GM19324 (cell line): ENCODE measurements at regions not wholly inside any gene's neighbourhood (a gene's known extent, or its start where the extent isn't known, plus 50 kb on each side); places are given as distances from the start of the nearest gene placed in this dataset.

Source experiments
- ATAC-seq: cut with Tn5 transposase; IDR thresholded peaks from one replicate; pipeline ENCODE4 v1.9.1; 2021; ENCODE audit warnings: mild to moderate bottlenecking, moderate library complexity; ENCODE audit not compliant: unreplicated experiment, low FRiP score

DNA sequence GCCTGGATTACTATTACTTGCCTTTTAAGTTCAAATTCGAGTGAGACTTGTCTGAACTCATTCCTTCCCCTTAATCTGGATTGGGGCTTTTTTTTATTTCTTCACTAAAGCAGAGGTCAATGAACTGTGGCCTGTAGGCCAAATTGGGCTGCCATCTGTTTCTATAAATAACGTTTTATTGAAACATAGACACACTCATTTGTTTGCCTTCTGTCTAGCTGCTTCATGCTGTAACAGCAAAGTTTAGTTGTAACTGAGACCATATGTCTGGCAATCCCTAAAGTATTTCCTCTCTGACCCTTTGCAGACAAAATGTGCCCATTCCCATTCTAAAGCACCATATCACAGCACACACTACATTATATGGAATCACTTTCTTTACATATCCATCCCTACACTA, 207.9 kb upstream of the ISX start:
- no peak for ATAC-seq

DNA sequence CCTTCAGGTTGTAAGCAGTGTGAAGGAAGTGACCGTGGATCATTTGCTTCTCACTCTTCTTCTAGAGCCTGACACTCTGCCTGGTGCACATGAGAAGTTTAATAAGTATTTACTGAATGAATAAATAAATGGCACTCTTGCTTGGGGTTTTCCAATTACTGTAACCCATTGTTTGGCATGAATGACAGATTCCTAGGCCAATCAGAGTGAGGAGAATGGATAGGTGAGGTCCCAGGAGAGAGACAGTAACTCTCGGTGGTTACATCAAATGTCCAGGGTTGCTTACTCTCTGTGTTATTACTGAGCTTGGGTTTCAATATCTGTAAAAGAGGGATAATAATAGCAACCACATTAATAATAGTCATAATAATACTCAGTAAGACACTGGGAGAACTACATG, 204.2 kb upstream of the ISX start:
- ATAC-seq: no peak

DNA sequence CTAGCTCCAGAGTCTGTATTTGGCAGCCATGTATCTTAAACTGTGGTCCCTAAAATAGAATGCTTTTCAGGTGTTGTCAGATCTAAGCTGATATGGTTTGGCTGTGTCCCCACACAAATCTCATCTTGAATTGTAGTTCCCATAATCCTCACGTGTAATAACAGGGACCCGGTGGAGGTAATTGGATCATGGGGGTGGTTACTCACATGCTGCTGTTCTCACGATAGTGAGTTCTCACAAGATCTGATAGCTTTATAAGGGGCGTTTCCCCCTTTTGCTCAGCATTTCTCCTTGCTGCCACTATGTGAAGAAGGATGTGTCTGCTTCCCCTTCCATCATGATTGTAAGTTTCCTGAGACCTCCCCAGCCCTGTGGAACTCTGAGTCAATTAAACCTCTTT, 199.9 kb upstream of the ISX start:
- no peak for ATAC-seq

DNA sequence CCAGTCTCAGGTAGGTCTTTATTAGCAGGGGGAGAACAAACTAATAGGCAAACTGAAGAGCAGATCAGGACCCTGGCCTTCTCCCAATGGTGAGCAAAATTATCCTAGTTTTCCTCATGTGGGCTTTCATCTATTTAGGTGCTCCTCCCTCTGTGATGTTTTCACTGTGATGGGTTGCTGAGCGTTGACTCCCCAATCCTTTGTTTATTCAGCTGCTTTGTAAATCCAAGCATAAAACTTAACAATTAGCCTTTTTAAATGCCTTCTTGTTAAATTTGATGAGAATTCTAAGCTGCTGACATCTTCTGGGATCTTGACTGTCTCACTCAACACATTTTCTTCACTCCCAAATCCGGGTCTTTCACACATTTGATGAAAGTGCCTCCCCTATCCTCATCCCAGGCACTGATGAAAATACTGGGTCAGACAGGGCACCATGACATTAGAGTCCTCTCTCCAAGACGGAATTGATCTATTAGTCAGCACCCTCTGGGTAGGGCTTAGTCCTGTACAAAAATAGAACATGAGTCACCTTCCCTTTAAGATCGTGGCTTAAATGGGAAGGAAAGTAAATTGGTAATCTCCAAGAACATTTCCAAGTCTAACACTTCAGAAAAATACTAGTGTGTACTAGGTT, 199.3 kb upstream of the ISX start:
- ATAC-seq: no peak

DNA sequence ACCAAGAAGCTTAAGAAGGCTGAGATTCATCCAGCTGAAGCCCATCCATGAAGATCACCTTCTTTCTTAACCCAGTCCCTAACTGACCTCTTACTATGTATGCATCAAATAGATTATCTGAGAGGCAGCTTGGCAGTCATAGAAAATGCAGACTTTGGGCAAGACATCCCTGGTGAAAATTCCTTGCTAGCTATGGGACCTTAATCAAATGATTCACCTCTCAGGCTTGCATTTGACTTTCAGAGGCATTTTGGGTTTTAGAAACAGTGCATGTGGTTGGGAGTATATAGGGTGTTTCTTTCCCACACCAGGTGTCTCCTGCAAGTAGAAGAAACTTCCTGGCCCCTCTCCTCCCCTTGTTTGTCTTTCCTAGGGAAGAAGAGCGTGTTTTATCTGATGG, 188.5 kb upstream of the ISX start:
- no peak for ATAC-seq

DNA sequence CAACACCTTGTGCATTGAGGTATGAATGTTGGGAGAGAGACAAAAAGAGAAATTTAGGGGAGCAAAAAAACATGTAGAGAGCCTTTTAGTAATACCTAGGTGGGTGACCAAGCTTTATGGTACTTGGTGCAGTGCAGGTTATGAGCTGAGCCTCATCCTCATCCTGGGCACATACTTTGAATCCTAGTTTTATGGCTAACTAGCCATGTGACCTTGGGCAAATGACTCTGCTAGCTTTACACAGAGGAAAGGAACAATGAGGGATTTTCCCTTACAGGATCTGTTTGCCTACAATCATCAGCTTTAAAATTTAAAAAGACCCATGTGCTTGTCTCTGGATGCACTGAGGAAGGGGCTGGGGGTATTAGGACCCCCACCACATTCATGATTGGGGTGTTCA, 187.8 kb upstream of the ISX start:
- no peak for ATAC-seq

DNA sequence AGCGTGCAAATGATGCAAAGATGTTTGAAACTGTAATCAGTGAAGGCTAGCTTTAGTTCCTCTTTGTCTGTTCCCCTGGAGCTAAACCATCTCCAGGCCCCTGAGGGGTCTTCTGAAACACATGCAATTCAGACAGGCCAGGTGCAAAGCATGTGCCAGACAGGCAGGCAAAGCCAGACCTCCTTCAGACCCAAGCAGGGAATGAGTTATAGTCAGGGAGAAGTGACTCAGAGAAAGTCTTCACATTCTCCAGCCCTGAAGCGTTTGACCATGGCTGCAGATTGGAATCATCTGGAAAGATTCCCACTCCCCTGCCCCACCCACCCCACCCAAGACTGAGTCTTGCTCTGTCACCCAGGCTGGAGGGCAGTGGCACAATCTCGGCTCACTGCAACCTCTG, 187.0 kb upstream of the ISX start:
- no peak for ATAC-seq

DNA sequence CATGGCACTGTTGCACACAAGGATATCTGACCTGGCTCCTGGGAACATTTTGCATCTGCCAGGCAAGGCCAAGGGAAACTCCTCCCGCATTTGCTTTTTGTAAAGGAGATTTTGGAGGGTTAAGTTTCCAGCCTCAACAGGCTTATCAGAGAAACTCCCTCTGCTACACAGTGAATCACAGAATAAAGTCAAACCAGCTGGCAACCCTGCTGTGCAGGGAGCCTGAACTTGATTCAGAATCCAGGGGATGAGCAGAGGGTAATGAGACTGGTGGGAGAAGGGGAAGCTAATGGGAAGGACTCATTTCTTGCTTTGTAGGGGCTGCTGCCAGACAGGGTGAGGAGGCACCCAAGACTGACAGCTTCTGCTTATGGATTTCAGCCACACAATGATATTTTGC, 185.3 kb upstream of the ISX start:
- ATAC-seq: no peak

DNA sequence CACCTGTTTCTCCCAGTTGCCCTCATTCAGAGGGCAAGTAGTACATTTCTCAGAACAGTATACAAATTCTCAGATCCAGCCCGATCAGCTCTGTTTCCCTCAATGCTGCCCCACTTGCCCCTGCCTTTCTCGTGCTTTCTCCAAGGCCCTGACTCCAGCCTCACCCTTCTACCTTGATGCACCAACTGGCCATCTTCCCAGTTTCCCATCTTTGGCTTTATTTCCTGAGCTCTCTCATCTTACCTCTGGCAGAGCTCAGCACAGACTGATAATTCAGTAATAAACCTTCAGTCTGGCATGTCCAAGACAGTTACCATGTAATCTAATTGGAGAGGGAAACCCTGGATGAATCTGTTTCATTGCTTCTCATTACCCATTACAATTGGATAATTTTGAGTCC, 184.5 kb upstream of the ISX start:
- no peak for ATAC-seq

DNA sequence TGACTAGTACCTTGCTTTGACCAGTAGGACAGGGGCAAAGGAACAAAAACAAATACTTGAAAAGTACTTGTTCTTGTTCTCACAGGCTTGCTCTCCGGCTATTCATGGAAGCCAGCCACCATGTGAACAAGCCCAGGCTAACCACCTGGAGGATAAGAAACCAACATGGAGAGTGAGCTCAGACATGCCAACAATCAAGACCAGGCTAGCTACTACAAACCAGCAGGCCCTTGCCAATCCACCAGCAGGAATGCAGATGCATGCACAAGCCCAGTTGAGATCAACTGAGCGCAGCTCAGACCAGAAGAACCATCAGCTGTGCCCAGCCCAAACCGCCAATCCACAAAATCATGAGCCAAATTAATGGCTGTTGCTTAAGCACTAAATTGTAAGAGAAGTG, 180.1 kb upstream of the ISX start:
- ATAC-seq: no peak

DNA sequence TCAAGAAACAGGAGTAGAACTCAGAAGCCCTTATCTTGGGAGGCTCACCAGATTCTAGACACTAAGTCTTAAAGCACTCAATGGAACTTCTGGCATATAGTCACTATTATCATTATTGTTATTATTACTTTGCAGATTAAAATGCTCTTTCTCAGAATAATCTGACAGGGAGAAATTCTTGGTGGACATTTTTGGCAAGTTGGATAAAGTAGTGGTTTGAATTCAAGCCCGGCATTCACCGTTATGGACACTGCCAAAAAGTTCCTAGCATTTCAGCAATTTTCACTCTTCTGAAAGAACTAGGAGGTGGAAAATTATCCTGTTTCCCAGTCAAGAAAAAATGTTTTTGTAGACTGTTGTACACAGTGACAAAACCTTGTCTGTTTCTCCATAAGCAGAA, 179.6 kb upstream of the ISX start:
- ATAC-seq: no peak

DNA sequence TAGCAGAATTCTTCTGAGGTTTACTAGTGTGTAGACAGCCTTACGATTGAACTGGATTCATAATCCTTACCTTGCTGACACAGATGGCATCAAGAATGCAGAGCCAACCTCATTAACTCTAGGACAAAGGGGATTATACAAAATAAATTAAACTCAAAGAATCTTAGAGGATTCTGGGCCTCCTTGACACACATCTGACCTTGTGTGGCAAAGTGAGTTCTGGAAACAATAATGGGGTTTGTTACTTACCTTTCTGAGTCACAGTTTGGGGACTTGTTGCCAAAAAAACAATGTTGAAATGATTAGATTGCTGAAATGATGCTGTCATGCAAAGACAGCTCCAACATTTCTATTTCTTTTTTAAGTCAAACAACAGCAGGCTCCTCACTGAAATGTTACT, 179.1 kb upstream of the ISX start:
- no peak for ATAC-seq

DNA sequence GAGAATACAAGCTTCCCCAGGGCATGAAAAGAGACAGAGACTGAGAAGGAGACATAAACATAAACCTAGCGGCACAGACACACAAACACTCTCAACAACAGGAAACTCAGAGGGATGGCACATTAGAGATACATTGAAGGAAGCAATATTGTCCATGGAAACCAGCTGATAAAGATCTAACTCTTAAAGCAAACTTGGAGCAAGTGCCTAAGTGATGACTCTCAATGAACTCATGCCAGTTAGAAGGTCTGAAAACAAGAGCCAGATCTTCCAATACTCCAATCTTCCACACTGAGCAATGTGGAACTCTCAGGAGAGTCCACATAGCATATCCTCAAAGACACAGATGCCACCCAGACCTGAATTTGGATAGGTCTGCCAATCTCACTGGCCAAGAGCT, 168.8 kb upstream of the ISX start:
- no peak for ATAC-seq

DNA sequence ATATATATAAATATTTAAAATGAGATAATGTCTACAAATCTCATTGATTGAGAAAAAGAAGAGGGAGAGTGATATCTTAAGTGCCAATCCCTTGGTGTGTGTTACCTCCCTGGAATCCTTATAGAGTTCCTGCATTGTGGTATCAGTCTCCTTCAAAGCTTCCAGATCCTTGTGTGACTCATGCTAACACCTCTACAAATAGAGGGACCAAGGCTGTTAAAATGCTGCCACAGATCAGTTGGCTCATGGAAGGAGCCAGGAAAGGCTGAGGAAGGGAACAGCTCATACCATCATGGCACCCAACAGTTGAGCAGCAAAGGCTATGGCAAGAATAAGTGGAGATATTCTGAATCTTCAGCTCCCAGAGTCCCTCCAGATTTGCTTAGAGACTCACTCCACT, 163.6 kb upstream of the ISX start:
- ATAC-seq: no peak

DNA sequence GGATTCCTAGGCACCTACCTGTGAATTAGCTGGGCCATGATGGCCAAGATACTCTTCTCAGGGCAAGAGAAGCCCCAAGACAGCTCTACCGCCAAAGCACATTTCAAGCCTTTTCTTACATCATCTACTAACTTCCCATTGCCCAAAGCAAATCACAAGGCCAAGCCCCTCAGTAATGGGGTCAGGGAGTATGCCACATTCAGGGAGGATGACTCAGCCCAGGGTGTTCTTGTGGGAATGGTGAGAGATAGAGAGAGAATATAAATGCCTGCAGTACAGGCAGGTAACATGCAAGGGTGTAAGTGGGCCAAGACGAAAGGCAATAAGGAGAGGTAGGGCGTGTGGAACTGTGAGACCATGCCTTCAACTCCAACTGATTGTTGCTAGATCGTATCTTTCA, 162.5 kb upstream of the ISX start:
- no peak for ATAC-seq

DNA sequence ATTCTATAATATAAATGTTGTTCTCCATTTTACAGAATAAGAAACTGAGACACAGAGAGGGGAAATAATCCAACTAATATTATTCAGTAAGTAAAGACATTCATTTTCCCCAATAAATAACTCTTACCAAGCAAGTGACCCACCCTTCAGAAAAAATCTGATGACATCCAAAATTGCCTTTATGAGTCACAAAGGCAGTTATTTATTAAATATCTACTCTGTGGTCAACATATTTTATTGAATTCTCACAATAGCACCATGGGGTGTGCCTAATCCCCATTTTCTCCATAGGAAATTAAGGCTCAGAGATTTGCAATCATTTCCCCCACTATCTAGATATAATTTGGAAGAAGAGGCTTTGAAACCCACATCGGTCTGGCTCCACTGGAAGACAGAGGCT, 161.5 kb upstream of the ISX start:
- ATAC-seq: no peak

DNA sequence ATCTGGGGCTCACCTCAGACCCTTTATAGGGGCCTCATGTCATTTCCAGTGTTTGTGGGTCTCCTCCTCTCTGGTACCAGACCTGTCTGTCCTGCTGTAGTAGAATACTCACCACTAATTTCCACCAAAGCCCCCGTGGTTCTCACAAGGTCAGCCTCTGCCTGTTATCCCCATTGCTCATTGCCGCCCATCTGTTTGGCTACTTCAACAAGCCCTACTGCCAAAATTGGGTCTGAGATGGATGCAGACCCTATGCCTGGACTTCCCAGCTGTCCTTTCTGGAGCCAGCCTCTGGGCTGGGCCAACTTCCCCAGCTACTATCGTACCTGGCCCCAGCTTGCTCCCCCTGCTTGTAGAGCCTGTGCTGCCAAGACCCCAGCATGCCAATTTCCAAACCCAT, 152.1 kb upstream of the ISX start:
- ATAC-seq: no peak

DNA sequence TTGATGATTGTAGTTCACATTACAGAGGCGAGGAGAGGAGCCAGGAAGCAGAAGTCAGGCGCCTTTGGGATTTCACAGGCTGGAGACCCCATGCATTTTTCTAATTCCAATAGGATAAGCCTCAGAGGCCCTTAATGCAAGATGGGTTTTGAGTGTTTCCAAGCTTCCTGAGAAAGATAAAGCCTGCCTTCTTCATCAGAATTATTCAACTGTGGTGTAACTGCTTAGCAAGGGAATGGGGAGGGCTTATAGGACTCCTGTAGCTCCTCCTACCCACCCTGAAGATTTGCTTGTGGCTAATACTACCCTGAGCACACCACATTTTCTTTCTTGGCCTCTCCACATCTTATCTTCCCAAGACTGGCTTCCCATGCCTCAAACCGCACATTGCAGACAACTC, 151.1 kb upstream of the ISX start:
- no peak for ATAC-seq

DNA sequence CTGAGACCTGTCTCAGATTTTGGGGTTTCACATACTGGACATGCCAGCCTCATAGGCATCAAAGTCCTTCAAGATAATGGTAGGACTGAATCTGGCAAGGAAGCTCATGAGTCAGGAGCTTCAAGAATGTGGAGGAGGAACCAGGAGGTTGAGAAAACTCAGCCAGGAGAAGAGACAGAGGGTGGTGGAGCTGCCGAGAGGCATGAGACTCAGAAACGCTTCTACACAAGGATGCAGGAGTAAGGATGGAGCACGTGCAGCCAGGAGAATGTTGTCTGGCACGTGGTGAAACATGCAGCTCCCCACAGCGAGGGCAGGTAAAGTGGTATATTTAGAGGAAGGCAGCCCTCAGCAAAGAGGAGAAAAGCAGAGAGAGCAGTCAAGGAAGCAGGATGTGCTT, 148.7 kb upstream of the ISX start:
- no peak for ATAC-seq

DNA sequence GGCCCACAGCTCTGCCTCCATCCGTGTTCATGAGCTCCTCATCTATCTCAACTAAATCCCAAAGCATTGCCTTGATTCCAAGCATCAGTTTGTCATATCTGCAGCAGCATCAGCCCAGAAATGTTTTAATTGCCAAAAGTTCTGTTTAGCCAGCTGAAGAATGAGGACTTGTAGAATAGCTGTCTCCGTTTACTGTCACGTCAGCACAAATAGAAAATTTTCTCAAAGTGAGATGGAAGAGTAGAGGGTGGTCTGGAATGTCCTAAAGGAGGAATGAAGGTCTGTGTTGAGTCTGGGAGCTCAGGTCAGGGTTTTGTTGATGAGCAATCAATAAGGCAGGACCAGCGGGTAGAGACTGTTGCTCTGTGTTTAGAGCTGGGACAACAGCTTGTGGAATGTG, 134.9 kb upstream of the ISX start:
- ATAC-seq: no peak

DNA sequence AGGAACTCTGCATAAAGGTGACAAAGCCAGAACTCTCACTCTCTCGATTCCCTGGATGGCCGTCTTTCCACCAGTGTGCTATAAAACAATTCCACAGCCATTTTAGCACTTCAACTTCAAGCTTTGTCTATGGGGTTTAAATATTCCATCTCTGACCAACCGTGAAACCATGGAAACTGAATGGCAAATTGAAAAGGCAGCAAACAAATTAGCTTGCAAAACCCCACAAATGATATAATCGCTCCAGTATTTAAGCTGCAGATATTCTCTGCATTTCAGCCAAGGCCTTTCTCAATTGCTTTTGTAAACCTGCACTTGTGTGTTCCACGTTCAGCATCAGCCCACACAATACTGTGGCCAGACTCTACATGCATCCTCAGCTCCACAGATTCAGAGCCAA, 131.7 kb upstream of the ISX start:
- no peak for ATAC-seq

DNA sequence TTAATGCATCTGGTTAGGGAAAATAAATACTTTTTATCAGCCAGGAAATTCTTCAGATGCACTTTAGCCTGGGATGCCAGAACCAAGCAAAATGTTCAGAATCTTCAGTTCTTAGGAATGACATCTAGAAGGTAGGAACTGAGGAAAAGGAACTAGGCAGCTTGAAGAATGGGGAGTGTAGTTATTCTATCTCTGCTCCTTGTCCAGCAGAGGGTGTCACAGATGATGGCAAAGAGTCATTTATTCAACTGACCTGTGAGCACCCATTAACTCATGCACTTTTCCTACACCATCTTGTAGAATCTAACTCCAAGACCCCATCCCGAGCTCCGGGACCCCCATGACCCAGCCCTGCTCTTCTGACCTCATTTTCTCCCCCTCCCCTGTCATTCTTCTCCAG, 122.1 kb upstream of the ISX start:
- no peak for ATAC-seq

DNA sequence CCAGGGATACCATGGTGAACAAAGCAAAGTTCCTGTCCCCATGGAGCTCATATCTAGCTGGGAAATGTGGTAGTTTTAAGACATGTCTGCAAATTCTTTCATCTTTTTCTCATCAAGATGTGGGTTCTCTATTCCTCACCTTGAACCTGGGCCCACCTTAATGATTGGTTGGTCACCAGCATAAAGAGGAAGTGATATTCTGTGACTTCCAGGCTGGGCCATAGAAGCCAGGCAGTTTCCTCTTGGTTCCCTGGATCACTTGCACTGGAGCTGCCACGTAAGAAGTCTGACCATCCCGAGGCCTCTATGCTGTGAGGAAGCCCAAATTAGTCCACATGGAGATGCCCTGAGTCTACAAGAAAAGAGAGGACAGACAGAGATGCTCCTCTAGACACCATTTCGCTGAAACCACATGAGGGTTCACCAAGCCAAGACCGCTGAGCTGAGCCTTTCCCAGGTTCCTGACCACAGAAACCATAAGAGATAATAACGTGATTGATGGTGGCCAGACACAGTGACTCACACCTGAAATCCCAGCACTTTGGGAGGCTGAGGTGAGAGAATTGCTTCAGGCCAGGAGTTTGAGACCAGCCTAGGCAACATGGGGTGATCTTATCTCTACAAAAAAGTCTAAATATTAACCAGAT, 119.5 kb upstream of the ISX start:
- ATAC-seq: no peak
